ENCODE measurements at regions not wholly inside any gene's neighbourhood (a gene's known extent, or its start where the extent isn't known, plus 50 kb on each side); places are given as distances from the start of the nearest gene placed in this dataset.

GRCh38 chr21:36636439-36636838 is 62.5 kb upstream of the SIM2 start:
- no peak for DNase-seq

DNA sequence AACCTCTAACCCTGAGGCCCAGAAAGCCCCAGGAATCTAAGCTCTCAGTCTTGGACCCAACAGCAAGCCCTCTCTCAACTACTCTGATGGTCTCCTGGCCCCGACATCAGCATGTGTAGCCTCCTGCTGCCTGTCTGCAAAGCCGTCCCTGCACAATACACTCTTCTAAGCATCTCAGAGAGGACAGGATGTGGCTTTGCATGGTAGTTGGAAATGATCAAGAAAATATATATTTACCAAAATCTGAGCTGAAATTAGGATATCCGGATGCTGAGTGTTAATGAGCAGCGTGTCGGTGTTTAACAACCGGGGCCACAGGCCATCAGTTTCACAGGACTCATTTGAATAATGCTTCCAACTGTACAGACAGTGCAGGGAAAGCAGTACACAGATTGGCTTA is 59.1 kb upstream of the SIM2 start:
- no peak for DNase-seq

- no peak for DNase-seq
Measured at GRCh38 chr21:36640174-36640720, 58.7 kb upstream of the SIM2 start.

DNA sequence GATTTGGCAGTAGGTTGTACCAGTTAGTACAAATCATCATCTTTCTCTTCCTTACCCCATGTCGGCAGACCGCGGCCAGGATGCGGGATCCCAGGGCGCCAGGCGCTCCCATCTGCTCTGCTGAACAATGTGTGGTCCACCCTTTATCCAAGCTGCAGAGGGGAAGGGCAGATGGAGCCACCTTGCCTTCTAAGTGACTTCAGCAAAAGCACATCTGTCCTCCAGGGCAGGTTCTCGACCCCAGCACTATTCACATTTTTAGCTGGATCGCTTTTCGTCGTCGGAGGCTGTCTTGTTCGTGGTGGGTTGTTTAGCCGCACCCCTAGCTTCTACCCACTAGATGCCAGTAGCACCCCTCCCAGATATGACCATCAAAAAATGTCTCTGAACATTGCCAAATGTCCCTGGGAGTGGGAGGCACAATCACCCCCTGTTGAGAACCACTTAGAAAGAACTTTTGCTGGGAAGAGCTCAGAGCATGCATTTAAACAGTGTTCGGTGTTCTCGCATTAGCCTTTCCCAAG is 58.1 kb upstream of the SIM2 start:
- DNase-seq, result no peak

DNA sequence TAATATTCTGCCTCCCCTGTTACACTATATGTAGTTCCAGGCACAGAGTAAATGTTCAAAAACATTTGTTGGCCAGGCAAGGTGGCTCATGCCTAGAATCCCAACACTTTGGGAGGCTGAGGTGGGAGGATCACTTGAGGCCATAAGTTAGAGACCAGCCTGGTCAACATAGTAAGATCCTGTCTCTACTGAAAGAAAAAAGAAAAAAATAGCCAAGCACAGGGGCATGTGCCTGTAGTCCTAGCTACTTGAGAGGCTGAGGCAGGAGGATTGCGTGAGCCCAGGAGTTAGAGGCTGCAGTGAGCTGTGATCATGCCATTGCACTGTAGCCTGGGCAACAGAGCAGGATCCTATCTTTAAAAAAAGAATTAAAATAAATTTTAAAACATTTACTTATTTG is 57.6 kb upstream of the SIM2 start:
- no peak for DNase-seq

GRCh38 chr21:36641886-36642285 is 57.0 kb upstream of the SIM2 start:
- no peak for DNase-seq

DNA sequence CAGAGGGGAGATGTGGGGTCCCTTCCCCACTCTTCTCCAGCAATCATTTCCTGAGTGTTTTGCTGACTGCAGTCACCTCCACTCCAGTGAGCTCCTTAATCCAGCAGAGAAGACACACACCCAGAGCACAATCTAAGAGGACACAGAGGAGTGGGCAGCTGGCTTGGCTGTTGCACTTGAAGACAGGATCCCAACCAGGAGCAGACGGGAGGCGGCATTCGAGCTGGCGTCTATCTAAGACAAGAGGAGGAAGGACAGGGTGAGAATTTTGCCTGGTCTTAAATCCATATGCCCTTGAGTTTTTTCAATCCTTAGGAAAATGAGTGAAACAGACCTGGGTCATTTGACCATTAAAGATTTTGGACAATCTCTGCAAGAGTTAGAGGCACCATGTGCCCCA is 56.1 kb upstream of the SIM2 start:
- no peak for DNase-seq

GRCh38 chr21:36643374-36644250 is 55.3 kb upstream of the SIM2 start:
- no peak for DNase-seq

DNA sequence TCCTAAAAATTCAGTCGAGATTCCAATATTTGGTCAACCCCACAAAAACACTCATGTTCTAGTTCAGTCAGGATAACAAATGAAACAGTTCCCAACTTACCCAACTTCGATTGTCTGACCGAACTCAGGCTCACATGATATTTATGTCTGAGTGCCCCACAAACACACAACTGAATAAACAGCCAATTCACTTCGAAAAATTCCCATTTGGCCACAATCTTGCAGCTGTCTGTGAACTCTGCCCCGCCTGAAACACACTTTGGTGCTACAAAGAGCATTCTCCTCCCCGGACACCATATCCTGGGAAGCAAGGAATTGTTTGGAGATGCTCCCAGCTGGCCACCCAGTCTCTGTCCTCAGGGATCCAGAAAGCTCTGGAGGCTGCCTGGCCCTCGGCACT is 52.9 kb upstream of the SIM2 start:
- no peak for DNase-seq

GRCh38 chr21:36646645-36647044 is 52.3 kb upstream of the SIM2 start:
- DNase-seq, result no peak

- peak; percentile 24 for DNase-seq
Measured at GRCh38 chr21:36647279-36648093, 51.4 kb upstream of the SIM2 start.

Measured in NCI-H774 (cell line).